GM12878 (cell line): ENCODE measurements at regions not wholly inside any gene's neighbourhood (a gene's known extent, or its start where the extent isn't known, plus 50 kb on each side); places are given as distances from the start of the nearest gene placed in this dataset.

Experiments used
- ATAC-seq: fragments of 200-7000 bp; cut with Tn5 transposase; 3 replicates; pipeline ENCODE4 v1.9.1; 2020; ENCODE audit warnings: mild to moderate bottlenecking, moderate library complexity
- BruUV-seq: library from RNA; stranded (reverse); fragments of 400-500 nt; replicated peaks from 2 replicates; lab custom pipeline; 2021; lab: Mats Ljungman, UMichigan
- CTCF ChIA-PET: fragments of 300-600 bp; sonication (Branson Sonifier 250); formaldehyde crosslinking; extraction: SDS; loops from one replicate; lab custom pipeline; 2021; ENCODE audit warnings: inconsistent platforms; lab: Yijun Ruan, JAX
- POLR2A ChIA-PET: fragments of 350-600 bp; formaldehyde crosslinking; extraction: SDS; loops from one replicate; lab custom pipeline; 2021; ENCODE audit warnings: inconsistent platforms; lab: Charles Lee
- RAD21 ChIA-PET: fragments of 300-600 bp; sonication (Branson Sonifier 250); formaldehyde crosslinking; loops from one replicate; lab custom pipeline; 2023; ENCODE audit warnings: antibody characterized with exemption; ENCODE audit not compliant: unreplicated experiment; lab: Charles Lee
- SMC1A ChIA-PET: fragments of 300-600 bp; sonication (Branson Sonifier 250); formaldehyde crosslinking; loops from one replicate; lab custom pipeline; 2023; ENCODE audit not compliant: unreplicated experiment, uncharacterized antibody; lab: Charles Lee
- DNase-seq: peaks from one replicate; pipeline ENCODE4 v3.0.0-alpha.2; 2011; ENCODE audit warnings: low read depth, low spot score
- FAIRE-seq: peaks from 3 replicates; lab custom pipeline; 2011; peaks lifted over from hg19 to GRCh38; lab: Jason Lieb, UNC
- H2AFZ ChIP-seq: 2 replicates; pipeline ENCODE4 v1.6.0; 2011; ENCODE audit warnings: low read depth, low read length, control low read depth; ENCODE audit not compliant: control insufficient read depth
- H3K27ac ChIP-seq: 2 replicates; pipeline ENCODE4 v1.5.1; 2011; ENCODE audit warnings: control low read depth; ENCODE audit not compliant: control insufficient read depth, insufficient read depth
- H3K27me3 ChIP-seq, 2 experiments: replicated peaks in 1 of 2; 2 replicates each; pipeline versions ENCODE4 v1.6.0 to v1.6.1; 2011; ENCODE audit warnings: low read length in 1 of 2; ENCODE audit not compliant: control insufficient read depth in 2 of 2, insufficient read depth in 2 of 2
- H3K36me3 ChIP-seq, 2 experiments: 2 replicates each; pipeline ENCODE4 v1.5.1; 2011; ENCODE audit warnings: low read length in 1 of 2; ENCODE audit not compliant: control insufficient read depth in 2 of 2, insufficient read depth in 2 of 2
- H3K4me1 ChIP-seq: 2 replicates; pipeline ENCODE4 v1.6.1; 2011; ENCODE audit warnings: mild to moderate bottlenecking, low read length, moderate library complexity, mixed read lengths; ENCODE audit not compliant: control insufficient read depth, insufficient read depth
- H3K4me2 ChIP-seq: 2 replicates; pipeline ENCODE4 v1.6.0; 2011; ENCODE audit warnings: control low read depth; ENCODE audit not compliant: control insufficient read depth, insufficient read depth
- H3K4me3 ChIP-seq: fragments of 200-600 bp; sonication (generic); 2 replicates; pipeline ENCODE4 v1.5.1; 2016
- H3K79me2 ChIP-seq: 2 replicates; pipeline ENCODE4 v1.6.0; 2011; ENCODE audit warnings: low read length; ENCODE audit not compliant: control insufficient read depth, insufficient read depth
- H3K9ac ChIP-seq: 2 replicates; pipeline ENCODE4 v1.8.0; 2011; ENCODE audit warnings: low read length, control low read depth, mixed read lengths; ENCODE audit not compliant: control insufficient read depth, insufficient read depth
- H3K9me3 ChIP-seq: replicated peaks from 3 replicates; pipeline ENCODE4 v1.5.1; 2011; ENCODE audit warnings: mild to moderate bottlenecking, low read length; ENCODE audit not compliant: control insufficient read depth, insufficient read depth
- H4K20me1 ChIP-seq: 2 replicates; pipeline ENCODE4 v1.6.0; 2011; ENCODE audit not compliant: control insufficient read depth, insufficient read depth
- BRCA1 ChIP-seq: IDR thresholded peaks from 2 replicates; pipeline ENCODE4 v1.6.1; 2011; ENCODE audit warnings: low read depth, low read length, improper control_type of control experiment
- CBX3 ChIP-seq: fragments of 200-600 bp; sonication (generic); IDR thresholded peaks from 2 replicates; pipeline ENCODE4 v1.6.1; 2016; ENCODE audit warnings: low read depth, borderline replicate concordance
- CHD4 ChIP-seq: fragments of 200-600 bp; sonication (generic); IDR thresholded peaks from 2 replicates; pipeline ENCODE4 v1.6.1; 2016; ENCODE audit warnings: mild to moderate bottlenecking
- DPF2 ChIP-seq: fragments of 450-650 bp; IDR thresholded peaks from 2 replicates; pipeline ENCODE4 v1.6.1; 2017; ENCODE audit warnings: mild to moderate bottlenecking
- SMARCA5 ChIP-seq: fragments of 450-650 bp; IDR thresholded peaks from 2 replicates; pipeline ENCODE4 v1.6.1; 2017; ENCODE audit warnings: mild to moderate bottlenecking
- STAT3 ChIP-seq: IDR thresholded peaks from 2 replicates; pipeline ENCODE4 v1.6.1; 2011; ENCODE audit warnings: low read depth, low read length, improper control_type of control experiment
- SUPT20H ChIP-seq: IDR thresholded peaks from 2 replicates; pipeline ENCODE4 v1.6.1; 2011; ENCODE audit warnings: low read depth, mild to moderate bottlenecking, low read length, moderate library complexity, borderline replicate concordance; ENCODE audit not compliant: control insufficient read depth
- ZNF274 ChIP-seq: IDR thresholded peaks from one replicate; pipeline ENCODE4 v1.8.0; 2011; ENCODE audit not compliant: insufficient read length, insufficient read depth
- WGBS: methylation state at CpG from one replicate; pipeline ENCODE4 v1.1.6; 2016; ENCODE audit warnings: low lambda C conversion rate; ENCODE audit not compliant: insufficient replicate concordance, insufficient coverage; ENCODE audit errors: missing lambda C conversion rate; 5-methylcytosine and 5-hydroxymethylcytosine counted together
- in situ Hi-C: fragments of 300-500 bp; cut with MboI; formaldehyde crosslinking; loops from 9 replicates; pipeline ENCODE4 v1.14.3; 2018; ENCODE audit warnings: mixed read lengths
- intact Hi-C: fragments of 100-400 bp; cut with micrococcal nuclease; formaldehyde crosslinking; loops from one replicate; pipeline ENCODE4 v1.14.2; 2022; ENCODE audit not compliant: unreplicated experiment
- TF ChIP-seq, protein P1 (sequence below): fragments of 450-650 bp; IDR thresholded peaks from 2 replicates; pipeline ENCODE4 v1.6.1; 2016; ENCODE audit warnings: mild to moderate bottlenecking, moderate library complexity, borderline replicate concordance
- TF ChIP-seq, protein P2 (sequence below): fragments of 450-650 bp; formaldehyde crosslinking; IDR thresholded peaks from 2 replicates; pipeline ENCODE4 v1.4.0; 2022; ENCODE audit warnings: mild to moderate bottlenecking, moderate library complexity

DNA sequence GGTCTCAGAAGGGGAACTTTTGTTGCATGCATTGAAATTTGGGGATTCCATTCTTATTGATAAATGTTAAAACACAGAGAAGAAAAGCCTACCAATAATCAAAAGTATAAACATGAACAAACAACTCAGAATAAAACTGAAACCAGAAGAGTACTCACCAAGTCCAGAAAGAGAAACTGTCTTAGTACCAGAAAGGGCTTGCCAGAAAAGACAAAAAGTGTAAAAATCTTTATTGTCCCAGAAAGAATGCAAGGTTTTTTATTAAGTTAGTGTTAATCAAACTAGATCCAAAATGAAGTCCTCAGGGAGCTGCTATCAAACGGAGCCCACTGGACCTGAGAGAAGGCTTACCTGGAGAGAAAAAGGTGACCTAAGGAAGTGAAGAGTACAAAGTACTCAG lies 897.5 kb downstream of the PCDH7 start:
- BruUV-seq: no TSS peak
- H3K9me3 ChIP-seq: no peaks in the 10 kb centered on the region
- H3K79me2 ChIP-seq: no peaks in the 10 kb centered on the region
- FAIRE-seq: no peak
- TF ChIP-seq, protein P1, sequence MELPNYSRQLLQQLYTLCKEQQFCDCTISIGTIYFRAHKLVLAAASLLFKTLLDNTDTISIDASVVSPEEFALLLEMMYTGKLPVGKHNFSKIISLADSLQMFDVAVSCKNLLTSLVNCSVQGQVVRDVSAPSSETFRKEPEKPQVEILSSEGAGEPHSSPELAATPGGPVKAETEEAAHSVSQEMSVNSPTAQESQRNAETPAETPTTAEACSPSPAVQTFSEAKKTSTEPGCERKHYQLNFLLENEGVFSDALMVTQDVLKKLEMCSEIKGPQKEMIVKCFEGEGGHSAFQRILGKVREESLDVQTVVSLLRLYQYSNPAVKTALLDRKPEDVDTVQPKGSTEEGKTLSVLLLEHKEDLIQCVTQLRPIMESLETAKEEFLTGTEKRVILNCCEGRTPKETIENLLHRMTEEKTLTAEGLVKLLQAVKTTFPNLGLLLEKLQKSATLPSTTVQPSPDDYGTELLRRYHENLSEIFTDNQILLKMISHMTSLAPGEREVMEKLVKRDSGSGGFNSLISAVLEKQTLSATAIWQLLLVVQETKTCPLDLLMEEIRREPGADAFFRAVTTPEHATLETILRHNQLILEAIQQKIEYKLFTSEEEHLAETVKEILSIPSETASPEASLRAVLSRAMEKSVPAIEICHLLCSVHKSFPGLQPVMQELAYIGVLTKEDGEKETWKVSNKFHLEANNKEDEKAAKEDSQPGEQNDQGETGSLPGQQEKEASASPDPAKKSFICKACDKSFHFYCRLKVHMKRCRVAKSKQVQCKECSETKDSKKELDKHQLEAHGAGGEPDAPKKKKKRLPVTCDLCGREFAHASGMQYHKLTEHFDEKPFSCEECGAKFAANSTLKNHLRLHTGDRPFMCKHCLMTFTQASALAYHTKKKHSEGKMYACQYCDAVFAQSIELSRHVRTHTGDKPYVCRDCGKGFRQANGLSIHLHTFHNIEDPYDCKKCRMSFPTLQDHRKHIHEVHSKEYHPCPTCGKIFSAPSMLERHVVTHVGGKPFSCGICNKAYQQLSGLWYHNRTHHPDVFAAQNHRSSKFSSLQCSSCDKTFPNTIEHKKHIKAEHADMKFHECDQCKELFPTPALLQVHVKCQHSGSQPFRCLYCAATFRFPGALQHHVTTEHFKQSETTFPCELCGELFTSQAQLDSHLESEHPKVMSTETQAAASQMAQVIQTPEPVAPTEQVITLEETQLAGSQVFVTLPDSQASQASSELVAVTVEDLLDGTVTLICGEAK: peak; percentile 74
- no peak for TF ChIP-seq SUPT20H
- TF ChIP-seq, all 136 proteins: peak for 1
- no peak for DNase-seq
- 0% methylated on average over 1 of the region's 1 CpG for WGBS
- intact Hi-C loops (no loop called here), in situ Hi-C loops (no loop called here)
- RAD21 ChIA-PET: no interaction called here
- H2AFZ ChIP-seq: no peak overlapping the region
- SMC1A ChIA-PET: no interaction called here
- no peak overlapping the region for H3K4me2 ChIP-seq
- H3K36me3 ChIP-seq: no peaks in the 10 kb centered on the region
- H3K9ac ChIP-seq: no peak overlapping the region
- no peak overlapping the region for H3K27ac ChIP-seq
- H3K27me3 ChIP-seq: no peaks in the 10 kb centered on the region
- CTCF ChIA-PET: interaction anchor here (1.4 kb wide), 1 partner anchor 17 kb away, joined by 3 read pairs; no protein-coding TSS in a partner anchor
- POLR2A ChIA-PET: no interaction called here
- no peaks in the 10 kb centered on the region for H4K20me1 ChIP-seq
- peak; percentile 46; the same call in 1 of the 3 replicates for ATAC-seq
- no peak overlapping the region for H3K4me3 ChIP-seq
- no peaks in the 10 kb centered on the region for H3K4me1 ChIP-seq

DNA sequence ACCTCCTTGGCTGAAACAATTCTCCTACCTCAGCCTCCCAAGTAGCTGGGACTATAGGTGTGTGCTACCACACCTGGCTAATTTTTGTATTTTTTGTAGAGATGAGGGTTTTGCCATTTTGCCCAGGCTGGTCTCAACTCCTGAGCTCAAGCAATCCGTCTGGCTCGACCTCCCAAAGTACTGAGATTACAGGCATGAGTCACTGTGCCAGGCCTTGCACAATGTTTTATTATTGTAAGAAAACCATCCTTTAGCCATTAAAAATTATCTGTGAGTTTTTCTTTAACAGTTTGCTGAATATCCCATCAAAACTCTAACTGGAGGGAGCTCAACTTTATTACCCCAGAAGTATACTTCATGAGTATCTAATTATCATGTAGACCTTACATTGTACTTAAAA lies 900.3 kb downstream of the PCDH7 start:
- Histone ChIP-seq H3K79me2 (no peaks in the 10 kb centered on the region), H3K36me3 (no peaks in the 10 kb centered on the region), H3K27me3 (no peaks in the 10 kb centered on the region), H3K9ac (no peak overlapping the region), H3K4me3 (no peak overlapping the region), H3K9me3 (no peaks in the 10 kb centered on the region), H2AFZ (no peak overlapping the region), H3K27ac (no peak overlapping the region), H3K4me2 (no peak overlapping the region), H4K20me1 (no peaks in the 10 kb centered on the region), H3K4me1 (no peaks in the 10 kb centered on the region)
- ChIA-PET POLR2A (no interaction called here), SMC1A (no interaction called here), CTCF (interaction anchor here (0.9 kb wide), 1 partner anchor 24 kb away, joined by 3 read pairs; no protein-coding TSS in a partner anchor), RAD21 (no interaction called here)
- FAIRE-seq (no peak), DNase-seq (no peak), ATAC-seq (no peak)
- WGBS: 14% methylated on average over 2 of the region's 2 CpGs
- in situ Hi-C loops (no loop called here), intact Hi-C loops (no loop called here)
- BruUV-seq: no TSS peak
- TF ChIP-seq BRCA1 (no peak), ZNF274 (no peak), CBX3 (no peak), SMARCA5 (no peak), DPF2 (no peak), CHD4 (no peak), STAT3 (no peak)
- TF ChIP-seq, protein P2, sequence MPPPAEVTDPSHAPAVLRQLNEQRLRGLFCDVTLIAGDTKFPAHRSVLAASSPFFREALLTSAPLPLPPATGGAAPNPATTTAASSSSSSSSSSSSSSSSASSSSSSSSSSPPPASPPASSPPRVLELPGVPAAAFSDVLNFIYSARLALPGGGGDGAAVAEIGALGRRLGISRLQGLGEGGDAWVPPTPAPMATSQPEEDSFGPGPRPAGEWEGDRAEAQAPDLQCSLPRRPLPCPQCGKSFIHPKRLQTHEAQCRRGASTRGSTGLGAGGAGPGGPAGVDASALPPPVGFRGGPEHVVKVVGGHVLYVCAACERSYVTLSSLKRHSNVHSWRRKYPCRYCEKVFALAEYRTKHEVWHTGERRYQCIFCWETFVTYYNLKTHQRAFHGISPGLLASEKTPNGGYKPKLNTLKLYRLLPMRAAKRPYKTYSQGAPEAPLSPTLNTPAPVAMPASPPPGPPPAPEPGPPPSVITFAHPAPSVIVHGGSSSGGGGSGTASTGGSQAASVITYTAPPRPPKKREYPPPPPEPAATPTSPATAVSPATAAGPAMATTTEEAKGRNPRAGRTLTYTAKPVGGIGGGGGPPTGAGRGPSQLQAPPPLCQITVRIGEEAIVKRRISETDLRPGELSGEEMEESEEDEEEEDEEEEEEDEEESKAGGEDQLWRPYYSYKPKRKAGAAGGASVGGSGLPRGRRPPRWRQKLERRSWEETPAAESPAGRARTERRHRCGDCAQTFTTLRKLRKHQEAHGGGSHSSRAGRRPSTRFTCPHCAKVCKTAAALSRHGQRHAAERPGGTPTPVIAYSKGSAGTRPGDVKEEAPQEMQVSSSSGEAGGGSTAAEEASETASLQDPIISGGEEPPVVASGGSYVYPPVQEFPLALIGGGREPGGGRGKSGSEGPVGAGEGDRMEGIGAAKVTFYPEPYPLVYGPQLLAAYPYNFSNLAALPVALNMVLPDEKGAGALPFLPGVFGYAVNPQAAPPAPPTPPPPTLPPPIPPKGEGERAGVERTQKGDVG: no peak
